AG04450 (cell line): ENCODE measurements at regions not wholly inside any gene's neighbourhood (a gene's known extent, or its start where the extent isn't known, plus 50 kb on each side); places are given as distances from the start of the nearest gene placed in this dataset.
A peak's percentile ranks its signal among the peaks of the same experiment; 100 is the strongest.

Source experiments
- CTCF ChIA-PET: fragments of 300-600, 350-600 bp; formaldehyde crosslinking; extraction: SDS; loops from one replicate; lab custom pipeline; 2022; ENCODE audit warnings: antibody characterized with exemption, inconsistent platforms; lab: Charles Lee
- POLR2A ChIA-PET: fragments of 350-600 bp; formaldehyde crosslinking; extraction: SDS; loops from one replicate; lab custom pipeline; 2021; ENCODE audit warnings: antibody characterized with exemption, inconsistent platforms; lab: Yijun Ruan, JAX
- DNase-seq: peaks from one replicate; pipeline ENCODE4 v3.0.0-alpha.2; 2011; ENCODE audit warnings: low read depth, low spot score
- H3K27ac ChIP-seq: one replicate; pipeline ENCODE4 v1.5.1; 2012; ENCODE audit warnings: low read depth, low read length, control low read depth
- H3K27me3 ChIP-seq: one replicate; pipeline ENCODE4 v1.6.0; 2012; ENCODE audit warnings: low read length; ENCODE audit not compliant: control insufficient read depth, insufficient read depth
- H3K4me3 ChIP-seq: 2 replicates; pipeline ENCODE4 v1.5.1; 2011; ENCODE audit warnings: mild to moderate bottlenecking, low read depth, low read length, control low read depth
- H3K9me3 ChIP-seq: 2 replicates; pipeline ENCODE4 v1.5.1; 2012; ENCODE audit warnings: low read length; ENCODE audit not compliant: control insufficient read depth, insufficient read depth
- TF ChIP-seq, protein P1 (sequence below): IDR thresholded peaks from 2 replicates; pipeline ENCODE4 v1.5.1; 2011; ENCODE audit warnings: low read depth, low read length, control low read depth, inconsistent platforms

DNA sequence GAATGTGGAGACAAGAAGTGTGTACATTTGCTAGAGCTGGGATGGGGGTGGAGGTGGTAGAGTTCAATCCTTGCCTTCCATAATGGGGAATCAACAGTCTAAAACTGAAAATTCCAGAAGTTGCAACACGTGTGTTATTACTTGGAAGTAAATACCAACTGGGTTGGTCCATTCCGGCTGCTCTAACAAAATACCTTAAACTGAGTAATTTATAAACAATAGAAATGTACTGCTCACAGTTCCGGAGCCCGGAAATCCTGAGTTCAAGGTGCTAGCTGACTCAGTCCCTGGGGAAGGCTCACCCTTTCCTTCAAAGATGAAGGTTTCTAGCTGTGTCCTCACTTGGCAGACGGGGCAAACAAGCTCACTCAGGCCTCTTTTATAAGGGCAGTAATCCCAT, 59.0 kb downstream of the RIN2 start:
- peak; percentile 94 for DNase-seq
- Histone ChIP-seq H3K27me3 (no peaks in the 10 kb centered on the region), H3K9me3 (peaks cover 3% of the 10 kb centered on the region; the same call in 1 of the 2 replicates), H3K27ac (peak overlapping the region; percentile 88), H3K4me3 (no peak overlapping the region)
- CTCF ChIA-PET = interaction anchor here (0.7 to 4.7 kb wide), 3 partner anchors 31 to 178 kb away, joined by 3 to 18 read pairs (median 5); no protein-coding TSS in a partner anchor
- TF ChIP-seq, protein P1, sequence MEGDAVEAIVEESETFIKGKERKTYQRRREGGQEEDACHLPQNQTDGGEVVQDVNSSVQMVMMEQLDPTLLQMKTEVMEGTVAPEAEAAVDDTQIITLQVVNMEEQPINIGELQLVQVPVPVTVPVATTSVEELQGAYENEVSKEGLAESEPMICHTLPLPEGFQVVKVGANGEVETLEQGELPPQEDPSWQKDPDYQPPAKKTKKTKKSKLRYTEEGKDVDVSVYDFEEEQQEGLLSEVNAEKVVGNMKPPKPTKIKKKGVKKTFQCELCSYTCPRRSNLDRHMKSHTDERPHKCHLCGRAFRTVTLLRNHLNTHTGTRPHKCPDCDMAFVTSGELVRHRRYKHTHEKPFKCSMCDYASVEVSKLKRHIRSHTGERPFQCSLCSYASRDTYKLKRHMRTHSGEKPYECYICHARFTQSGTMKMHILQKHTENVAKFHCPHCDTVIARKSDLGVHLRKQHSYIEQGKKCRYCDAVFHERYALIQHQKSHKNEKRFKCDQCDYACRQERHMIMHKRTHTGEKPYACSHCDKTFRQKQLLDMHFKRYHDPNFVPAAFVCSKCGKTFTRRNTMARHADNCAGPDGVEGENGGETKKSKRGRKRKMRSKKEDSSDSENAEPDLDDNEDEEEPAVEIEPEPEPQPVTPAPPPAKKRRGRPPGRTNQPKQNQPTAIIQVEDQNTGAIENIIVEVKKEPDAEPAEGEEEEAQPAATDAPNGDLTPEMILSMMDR = no peak
- POLR2A ChIA-PET = interaction anchor here (0.6 to 2.3 kb wide), 12 partner anchors 9 to 160 kb away, joined by 3 to 13 read pairs (median 4); no protein-coding TSS in a partner anchor

DNA sequence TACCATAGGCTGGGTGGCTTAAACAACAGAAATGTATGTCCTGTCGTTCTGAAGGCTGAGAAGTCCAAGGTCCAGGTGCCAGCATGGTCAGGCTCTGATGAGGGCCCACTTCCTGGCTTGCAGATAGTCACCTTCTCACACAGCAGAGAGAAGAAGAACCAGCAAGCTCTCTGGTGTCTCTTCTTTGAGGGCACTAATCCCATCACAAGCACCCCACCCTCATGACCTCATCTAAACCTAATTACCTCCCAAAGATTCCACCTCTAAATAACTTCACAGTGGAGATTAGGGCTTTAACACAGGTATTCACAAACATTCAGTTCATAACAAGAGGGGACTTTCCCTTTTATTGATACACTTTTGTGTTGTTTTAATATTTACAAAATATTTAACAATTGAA, 61.1 kb downstream of the RIN2 start:
- ChIA-PET POLR2A (no interaction called here), CTCF (interaction anchor here (1.7 kb wide), 1 partner anchor 9 kb away, joined by 3 read pairs; no protein-coding TSS in a partner anchor)
- Histone ChIP-seq H3K9me3 (peaks cover 5% of the 10 kb centered on the region; the same call in 1 of the 2 replicates), H3K27me3 (no peaks in the 10 kb centered on the region), H3K4me3 (no peak overlapping the region), H3K27ac (no peak overlapping the region)
- TF ChIP-seq, protein P1 = no peak
- DNase-seq = no peak

DNA sequence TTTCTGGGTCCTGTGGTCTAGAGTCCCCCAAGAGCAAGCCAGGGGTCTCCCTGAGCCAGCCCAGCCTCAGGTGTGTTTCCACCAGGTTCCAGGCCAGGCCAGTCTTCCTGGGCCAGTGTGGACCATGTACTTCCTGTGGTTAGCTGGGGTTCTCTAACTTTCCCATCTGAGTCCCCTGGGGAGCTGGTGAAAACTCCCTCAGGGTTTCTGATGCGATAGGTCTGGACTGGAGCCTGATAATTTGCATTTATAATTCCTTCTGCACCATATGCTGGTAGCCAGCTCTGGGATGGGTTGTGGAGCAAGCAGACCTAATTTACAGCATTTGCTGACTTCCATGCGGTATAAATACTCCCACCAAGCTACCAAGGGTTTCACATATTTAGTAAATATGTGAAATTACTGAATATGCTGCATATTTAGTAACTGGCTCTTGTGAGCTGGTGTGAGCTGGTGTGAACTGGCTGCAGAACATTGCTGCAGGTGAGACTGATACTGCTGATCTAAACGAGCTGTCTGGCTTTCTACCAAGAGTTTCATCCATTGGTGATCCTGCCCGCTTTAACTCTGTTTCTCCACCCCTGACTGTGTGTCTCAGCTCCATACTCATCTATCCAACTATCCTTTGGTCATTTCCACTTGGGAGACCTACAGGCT, 62.6 kb downstream of the RIN2 start:
- ChIA-PET POLR2A (no interaction called here), CTCF (no interaction called here)
- TF ChIP-seq, protein P1 = no peak
- H3K9me3 ChIP-seq = peaks cover 5% of the 10 kb centered on the region; the same call in 1 of the 2 replicates
- H3K4me3 ChIP-seq = no peak overlapping the region
- no peaks in the 10 kb centered on the region for H3K27me3 ChIP-seq
- no peak for DNase-seq
- H3K27ac ChIP-seq = no peak overlapping the region

DNA sequence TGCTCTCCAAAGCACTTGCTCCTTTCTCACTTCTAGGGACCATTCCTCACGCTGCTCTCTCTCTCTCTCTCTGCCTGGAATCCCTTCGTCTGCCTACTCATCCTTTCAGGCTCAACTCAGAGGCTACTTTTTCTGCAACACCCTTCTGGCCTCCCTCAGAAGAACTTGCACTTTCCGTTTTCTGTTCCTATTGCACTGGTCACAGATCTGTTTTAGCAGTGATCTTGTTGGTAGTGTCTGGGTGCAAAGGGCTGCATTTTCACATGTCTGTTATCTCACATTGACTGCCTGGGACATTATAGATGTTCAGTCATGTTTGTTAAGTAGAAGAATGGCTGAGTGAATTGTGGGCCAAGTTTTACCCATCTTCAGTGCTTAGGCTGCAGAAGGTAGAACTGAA, 63.5 kb downstream of the RIN2 start:
- no peak overlapping the region for H3K27ac ChIP-seq

More for the DNA sequence above, 63.5 kb downstream of the RIN2 start:
- TF ChIP-seq, protein P1 = no peak
- CTCF ChIA-PET = interaction anchor here (1.8 kb wide), 1 partner anchor 65 kb away, joined by 3 read pairs; no protein-coding TSS in a partner anchor
- POLR2A ChIA-PET = no interaction called here
- no peak overlapping the region for H3K4me3 ChIP-seq
- H3K9me3 ChIP-seq = peaks cover 5% of the 10 kb centered on the region; the same call in 1 of the 2 replicates
- no peaks in the 10 kb centered on the region for H3K27me3 ChIP-seq
- DNase-seq = no peak
